Liver (tissue), 3 donors: ENCODE measurements at regions not wholly inside any gene's neighbourhood (a gene's known extent, or its start where the extent isn't known, plus 50 kb on each side); places are given as distances from the start of the nearest gene placed in this dataset.

Experiments
- CTCF ChIP-seq: fragments of 150-350 bp; IDR thresholded peaks from 2 replicates; pipeline ENCODE4 v1.5.1; 2017; ENCODE audit warnings: improper control_type of control experiment, low read depth, low read length; ENCODE audit not compliant: missing input control
- FOXA1 ChIP-seq: IDR thresholded peaks from 2 replicates; pipeline ENCODE4 v1.6.1; 2016; ENCODE audit warnings: antibody characterized with exemption
- JUND ChIP-seq, 2 donors: IDR thresholded peaks; 2 replicates each; pipeline ENCODE4 v1.6.1; 2016; ENCODE audit warnings: antibody characterized with exemption in 2 of 2
- MAX ChIP-seq: IDR thresholded peaks from 2 replicates; pipeline ENCODE4 v1.6.1; 2016; ENCODE audit warnings: antibody characterized with exemption
- RAD21 ChIP-seq, 2 donors: IDR thresholded peaks; 2 replicates each; pipeline ENCODE4 v1.6.1; 2016; ENCODE audit warnings: antibody characterized with exemption in 2 of 2, mild to moderate bottlenecking in 2 of 2
- REST ChIP-seq: IDR thresholded peaks from 2 replicates; pipeline ENCODE4 v1.6.1; 2016; ENCODE audit warnings: antibody characterized with exemption, mild to moderate bottlenecking
- SP1 ChIP-seq: IDR thresholded peaks from 2 replicates; pipeline ENCODE4 v1.6.1; 2018; ENCODE audit warnings: antibody characterized with exemption, mild to moderate bottlenecking
- YY1 ChIP-seq: IDR thresholded peaks from 2 replicates; pipeline ENCODE4 v1.6.1; 2016; ENCODE audit warnings: antibody characterized with exemption, mild to moderate bottlenecking
- donor health status: healthy.
- donor health status: healthy.

- TF ChIP-seq FOXA1 (no peak), JUND (IDR thresholded peaks at IDR 0.05) (no peak), REST (no peak), RAD21 (IDR thresholded peaks at IDR 0.05) (no peak), SP1 (no peak), CTCF (no peak), YY1 (no peak), MAX (no peak)
These were observed 336.7 kb upstream of the ZNF717 start for GRCh38 chr3:76122007-76122406.
